IPS-20b (cell line): ENCODE measurements at regions not wholly inside any gene's neighbourhood (a gene's known extent, or its start where the extent isn't known, plus 50 kb on each side); places are given as distances from the start of the nearest gene placed in this dataset.

ENCODE experiments used
- H3K27ac ChIP-seq: one replicate; pipeline ENCODE4 v1.5.1; 2013; ENCODE audit warnings: low read length
- H3K27me3 ChIP-seq: 2 replicates; pipeline ENCODE4 v1.6.1; 2013; ENCODE audit warnings: mild to moderate bottlenecking, low read length, inconsistent platforms; ENCODE audit not compliant: insufficient read depth
- H3K36me3 ChIP-seq: 2 replicates; pipeline ENCODE4 v1.6.1; 2013; ENCODE audit warnings: low read depth, mild to moderate bottlenecking, inconsistent platforms, low read length, moderate library complexity; ENCODE audit not compliant: insufficient read depth
- H3K4me1 ChIP-seq: 2 replicates; pipeline ENCODE4 v1.6.1; 2013; ENCODE audit warnings: mild to moderate bottlenecking, control low read depth, inconsistent platforms, low read length, moderate library complexity; ENCODE audit not compliant: insufficient read depth
- H3K4me3 ChIP-seq: 2 replicates; pipeline ENCODE4 v1.5.1; 2013; ENCODE audit warnings: mild to moderate bottlenecking, low read length, inconsistent platforms
- H3K9ac ChIP-seq: 2 replicates; pipeline ENCODE4 v1.6.1; 2013; ENCODE audit warnings: low read depth, mild to moderate bottlenecking, inconsistent platforms, low read length, moderate library complexity
- H3K9me3 ChIP-seq: 2 replicates; pipeline ENCODE4 v1.6.1; 2013; ENCODE audit warnings: mild to moderate bottlenecking, low read depth, low read length, inconsistent platforms; ENCODE audit not compliant: insufficient read depth

DNA sequence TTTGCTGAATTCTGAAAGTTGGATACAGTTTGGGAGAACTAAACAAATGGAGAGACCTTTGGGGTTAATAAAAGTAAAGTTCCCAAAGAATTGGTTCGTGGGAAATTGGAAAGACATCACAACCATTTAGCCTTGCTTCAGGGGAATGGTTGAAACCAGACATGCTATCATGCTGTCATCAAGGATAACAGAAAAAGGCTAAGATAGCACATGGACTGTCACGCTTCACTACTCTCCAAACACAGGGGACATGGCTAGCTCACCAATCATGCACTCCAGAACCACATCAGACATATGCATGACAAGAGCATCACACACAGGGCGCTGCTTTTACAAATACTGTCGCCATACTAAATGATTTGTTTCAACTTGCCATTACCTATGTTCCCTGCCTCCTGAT lies 671.7 kb upstream of the ROBO1 start:
- Histone ChIP-seq H3K9me3 (no peaks in the 10 kb centered on the region), H3K27me3 (no peaks in the 10 kb centered on the region), H3K27ac (no peak overlapping the region), H3K36me3 (no peaks in the 10 kb centered on the region), H3K4me3 (no peak overlapping the region), H3K4me1 (peaks cover 2% of the 10 kb centered on the region; the same call in 1 of the 2 replicates), H3K9ac (no peak overlapping the region)

DNA sequence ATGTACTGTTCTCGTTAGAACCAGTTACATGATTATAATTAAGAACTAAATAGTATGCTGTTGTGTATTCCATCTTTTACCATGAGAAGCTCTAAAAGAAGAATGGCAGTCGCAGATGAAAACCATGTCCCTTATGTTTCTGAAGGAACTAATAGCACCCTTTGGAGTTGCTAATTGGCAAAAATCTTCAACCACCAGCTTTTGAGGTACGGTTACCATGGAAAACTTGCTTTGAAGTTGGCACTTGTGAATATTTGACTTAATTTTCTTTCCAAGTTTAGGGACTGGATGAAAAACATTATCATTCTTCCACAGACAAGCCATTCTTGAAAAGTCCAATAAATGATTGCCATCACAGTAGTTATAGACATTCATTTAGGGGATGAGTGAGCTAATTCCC lies 666.6 kb upstream of the ROBO1 start:
- Histone ChIP-seq H3K36me3 (no peaks in the 10 kb centered on the region), H3K27me3 (no peaks in the 10 kb centered on the region), H3K9me3 (no peaks in the 10 kb centered on the region), H3K4me3 (no peak overlapping the region), H3K4me1 (no peaks in the 10 kb centered on the region), H3K9ac (no peak overlapping the region), H3K27ac (no peak overlapping the region)

DNA sequence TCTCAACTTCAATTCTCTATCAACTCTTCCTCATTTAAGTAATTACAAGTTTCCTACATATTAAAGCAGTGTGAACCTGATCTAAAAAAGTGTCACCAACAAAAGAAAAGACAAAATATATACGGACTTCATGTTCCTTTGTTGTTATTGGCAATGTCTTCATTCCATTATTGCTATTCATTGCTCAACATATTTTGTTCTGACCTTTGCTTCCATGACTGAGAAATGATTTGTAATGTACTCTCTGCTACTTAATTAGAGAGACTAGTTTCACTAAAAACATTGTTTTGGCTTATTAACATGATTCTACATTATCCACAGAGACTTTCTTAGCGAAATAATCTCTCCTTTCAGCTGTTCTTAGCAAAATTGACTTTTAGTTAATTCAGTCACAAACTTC lies 657.2 kb upstream of the ROBO1 start:
- Histone ChIP-seq H3K4me3 (no peak overlapping the region), H3K27me3 (no peaks in the 10 kb centered on the region), H3K9ac (no peak overlapping the region), H3K9me3 (no peaks in the 10 kb centered on the region), H3K27ac (no peak overlapping the region), H3K4me1 (no peaks in the 10 kb centered on the region), H3K36me3 (no peaks in the 10 kb centered on the region)

DNA sequence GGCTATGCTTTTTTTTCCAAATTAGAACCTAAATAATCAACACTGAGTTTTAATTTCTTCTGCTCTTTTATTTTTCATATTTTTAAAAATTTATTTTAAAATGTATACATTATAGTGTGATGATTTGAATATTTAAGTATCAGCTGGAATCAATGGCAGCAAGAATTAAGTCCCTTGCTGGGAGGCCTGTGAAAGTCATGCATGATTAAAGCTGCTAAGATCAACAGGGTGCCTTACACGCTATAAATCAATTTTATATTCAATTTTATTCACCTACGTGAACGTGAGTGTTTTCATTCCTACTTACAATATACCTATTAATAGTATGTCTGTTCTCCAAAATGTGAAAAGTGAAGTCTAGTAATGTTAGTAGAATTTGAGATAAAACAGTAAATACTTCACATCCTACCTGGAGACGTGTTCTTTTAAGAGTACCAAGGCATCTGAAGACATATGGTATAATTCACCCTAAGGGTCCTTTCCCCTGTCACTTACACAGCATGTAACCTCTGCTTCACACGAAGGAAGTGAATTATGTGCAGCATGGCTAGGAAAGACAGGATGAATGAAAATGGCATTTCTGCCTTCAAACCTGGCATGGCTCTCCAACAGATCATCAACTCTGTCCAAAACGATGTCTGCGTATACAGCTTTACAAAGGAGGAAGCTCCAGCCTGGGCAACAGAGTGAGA lies 640.4 kb upstream of the ROBO1 start:
- Histone ChIP-seq H3K4me1 (no peaks in the 10 kb centered on the region), H3K27me3 (no peaks in the 10 kb centered on the region), H3K27ac (no peak overlapping the region), H3K9me3 (no peaks in the 10 kb centered on the region), H3K4me3 (no peak overlapping the region), H3K36me3 (no peaks in the 10 kb centered on the region), H3K9ac (no peak overlapping the region)

DNA sequence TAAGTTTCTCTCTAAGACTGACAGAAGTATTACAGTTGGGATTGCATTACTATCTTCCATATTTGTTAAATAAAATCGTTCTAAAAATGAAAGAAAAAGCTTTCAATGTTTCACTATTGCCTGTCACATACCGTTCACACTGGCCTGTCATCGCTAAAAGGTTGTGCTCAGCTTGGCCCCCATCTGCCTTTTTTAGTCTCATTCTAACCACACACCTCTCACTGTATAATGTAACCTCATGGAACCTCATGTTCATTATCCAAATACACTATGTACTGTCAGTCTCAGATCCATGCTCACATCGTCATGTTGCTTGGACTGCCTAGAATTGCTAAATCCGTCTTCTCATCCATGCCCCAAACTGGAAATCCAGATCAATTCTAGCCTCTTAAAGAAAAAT lies 637.8 kb upstream of the ROBO1 start:
- H3K4me3 ChIP-seq = no peak overlapping the region
- H3K36me3 ChIP-seq = no peaks in the 10 kb centered on the region
- no peaks in the 10 kb centered on the region for H3K27me3 ChIP-seq
- no peaks in the 10 kb centered on the region for H3K9me3 ChIP-seq
- H3K27ac ChIP-seq = no peak overlapping the region
- no peaks in the 10 kb centered on the region for H3K4me1 ChIP-seq
- H3K9ac ChIP-seq = no peak overlapping the region

DNA sequence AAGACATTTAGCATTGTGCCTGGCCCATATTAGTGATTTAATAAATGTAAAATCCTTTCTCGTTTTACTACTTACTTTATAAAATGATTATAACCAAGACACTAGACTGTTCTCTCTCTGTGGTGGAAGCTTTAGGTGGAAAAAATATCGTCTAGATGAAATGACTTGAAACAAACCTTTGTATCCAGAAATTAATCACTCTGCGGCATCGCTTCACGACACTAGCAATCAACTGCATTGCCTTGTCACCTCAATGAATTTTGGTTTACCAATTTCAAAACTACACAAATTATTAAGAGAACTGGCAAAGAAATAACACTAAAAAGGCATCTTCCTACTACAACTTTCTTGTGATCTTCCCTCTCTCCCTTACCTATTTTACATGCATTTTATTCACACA lies 627.2 kb upstream of the ROBO1 start:
- H3K9ac ChIP-seq = no peak overlapping the region
- no peaks in the 10 kb centered on the region for H3K36me3 ChIP-seq
- no peak overlapping the region for H3K4me3 ChIP-seq
- no peaks in the 10 kb centered on the region for H3K27me3 ChIP-seq
- H3K27ac ChIP-seq = no peak overlapping the region
- no peaks in the 10 kb centered on the region for H3K4me1 ChIP-seq
- H3K9me3 ChIP-seq = no peaks in the 10 kb centered on the region

DNA sequence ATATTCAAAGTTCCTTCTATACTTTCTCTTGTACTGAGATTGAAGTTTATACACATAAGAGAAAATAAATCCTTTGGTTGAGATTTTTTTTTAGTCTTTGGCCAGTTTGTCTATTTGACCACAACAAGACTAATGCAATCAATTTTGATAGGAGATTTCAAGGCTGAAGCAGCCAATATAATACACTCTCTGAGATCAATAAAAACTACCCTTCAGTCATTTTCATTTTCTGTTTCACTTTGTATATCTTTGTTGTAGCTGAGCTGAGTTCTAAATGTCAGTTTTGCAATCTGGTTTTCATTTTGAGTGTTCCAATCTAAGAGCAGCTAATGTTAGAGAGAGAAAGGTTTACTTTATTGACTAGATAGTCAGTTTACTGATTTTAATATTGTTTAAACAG lies 623.8 kb upstream of the ROBO1 start:
- no peak overlapping the region for H3K9ac ChIP-seq

DNA sequence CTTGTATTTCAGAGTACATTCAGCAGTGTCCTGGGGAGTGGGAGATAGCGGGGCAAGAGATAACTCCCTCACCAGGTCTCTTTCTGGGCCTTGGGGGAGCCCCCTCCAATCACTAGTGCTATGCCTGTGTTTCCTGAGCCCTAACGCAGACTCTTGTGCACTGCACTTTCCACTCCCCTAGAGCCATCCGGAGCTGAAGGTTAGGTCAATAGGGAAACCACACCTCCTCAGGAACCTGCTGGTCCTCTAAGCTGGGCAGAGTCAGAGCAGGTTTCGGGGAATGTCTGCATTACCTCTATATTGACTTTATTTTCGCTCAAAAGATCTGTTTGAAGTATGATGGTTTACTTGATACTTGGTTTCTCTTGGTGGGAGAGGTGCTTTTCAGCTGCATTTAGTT lies 617.0 kb upstream of the ROBO1 start:
- Histone ChIP-seq H3K36me3 (no peaks in the 10 kb centered on the region), H3K4me3 (no peak overlapping the region), H3K4me1 (no peaks in the 10 kb centered on the region), H3K9me3 (no peaks in the 10 kb centered on the region), H3K9ac (no peak overlapping the region), H3K27me3 (no peaks in the 10 kb centered on the region), H3K27ac (no peak overlapping the region)

More for the DNA sequence above, 623.8 kb upstream of the ROBO1 start:
- H3K27me3 ChIP-seq = no peaks in the 10 kb centered on the region
- H3K4me1 ChIP-seq = no peaks in the 10 kb centered on the region
- no peaks in the 10 kb centered on the region for H3K9me3 ChIP-seq
- H3K36me3 ChIP-seq = no peaks in the 10 kb centered on the region
- H3K4me3 ChIP-seq = no peak overlapping the region
- H3K27ac ChIP-seq = no peak overlapping the region

DNA sequence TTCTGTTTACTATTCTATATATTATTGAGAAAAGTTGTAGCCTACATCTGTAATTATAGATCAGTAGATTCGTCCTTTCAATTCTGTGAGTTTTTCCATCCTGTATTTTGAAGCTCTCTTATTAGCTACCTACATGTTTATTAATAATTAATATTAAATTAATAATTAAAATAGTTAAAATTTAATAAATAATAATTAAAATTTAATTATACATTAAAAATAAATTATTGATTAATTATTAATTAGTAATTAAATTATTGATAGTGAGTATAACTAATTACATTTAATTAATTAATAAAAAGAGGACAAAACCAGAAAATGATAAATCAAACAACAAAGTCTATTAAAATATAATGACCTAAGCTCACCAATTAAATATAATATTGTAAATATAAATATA lies 606.6 kb upstream of the ROBO1 start:
- H3K4me3 ChIP-seq = no peak overlapping the region
- H3K9me3 ChIP-seq = no peaks in the 10 kb centered on the region
- no peak overlapping the region for H3K27ac ChIP-seq
- H3K36me3 ChIP-seq = no peaks in the 10 kb centered on the region
- H3K4me1 ChIP-seq = no peaks in the 10 kb centered on the region
- H3K9ac ChIP-seq = no peak overlapping the region
- no peaks in the 10 kb centered on the region for H3K27me3 ChIP-seq

DNA sequence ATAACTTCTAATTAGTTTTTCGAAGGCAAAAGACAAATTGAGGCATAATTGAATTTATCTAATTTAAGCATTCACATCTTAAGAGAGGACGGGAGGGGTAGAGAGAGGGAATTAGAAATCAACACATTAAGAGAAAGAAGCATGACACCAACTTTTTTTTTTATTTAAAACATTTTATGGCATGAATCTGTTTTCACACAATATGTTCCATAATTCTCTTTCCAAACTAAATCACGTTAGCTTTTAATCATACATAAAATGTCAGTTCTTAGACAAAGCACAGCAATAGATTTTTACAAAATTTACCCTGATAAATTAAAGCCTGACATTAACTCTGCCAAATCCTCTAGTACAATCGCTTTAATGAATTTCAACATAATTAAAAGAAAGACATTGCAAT lies 600.8 kb upstream of the ROBO1 start:
- Histone ChIP-seq H3K4me3 (no peak overlapping the region), H3K27me3 (no peaks in the 10 kb centered on the region), H3K9ac (no peak overlapping the region), H3K4me1 (no peaks in the 10 kb centered on the region), H3K36me3 (no peaks in the 10 kb centered on the region), H3K27ac (no peak overlapping the region), H3K9me3 (no peaks in the 10 kb centered on the region)

DNA sequence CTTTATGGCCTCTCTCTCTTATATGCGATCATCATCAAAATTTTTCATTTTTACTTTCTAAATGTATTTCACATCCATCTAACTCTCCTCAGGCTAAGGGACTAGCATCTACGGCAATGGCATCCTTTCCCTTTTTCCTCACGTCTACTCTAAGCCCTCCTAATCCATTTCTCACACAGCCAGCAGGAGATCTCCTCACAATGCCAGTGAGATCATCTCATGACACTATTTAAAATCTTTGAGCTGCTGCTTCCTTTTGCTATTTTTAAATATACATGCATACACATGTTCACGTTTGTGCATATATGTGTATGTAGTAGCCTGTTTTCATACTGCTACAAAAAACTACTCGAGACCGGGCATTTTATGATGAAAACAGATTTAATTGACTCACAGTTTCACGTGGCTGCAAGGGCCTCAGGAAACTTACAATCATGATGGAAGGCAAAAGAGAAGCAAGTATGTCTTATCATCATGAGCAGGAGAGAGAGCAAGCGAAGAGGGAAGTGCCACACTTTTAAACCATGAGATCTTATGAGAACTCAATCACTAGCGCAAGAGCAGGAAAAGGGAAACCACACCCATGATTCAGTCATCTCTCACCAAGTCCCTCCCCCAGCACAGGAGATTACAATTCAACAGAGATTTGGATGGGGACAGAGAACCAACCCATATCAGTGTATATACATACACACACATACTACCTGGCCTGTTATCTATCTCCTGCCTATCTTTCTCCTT lies 599.2 kb upstream of the ROBO1 start:
- no peaks in the 10 kb centered on the region for H3K4me1 ChIP-seq
- no peak overlapping the region for H3K9ac ChIP-seq
- H3K27me3 ChIP-seq = no peaks in the 10 kb centered on the region
- H3K4me3 ChIP-seq = no peak overlapping the region
- no peaks in the 10 kb centered on the region for H3K9me3 ChIP-seq
- H3K36me3 ChIP-seq = no peaks in the 10 kb centered on the region
- H3K27ac ChIP-seq = no peak overlapping the region

DNA sequence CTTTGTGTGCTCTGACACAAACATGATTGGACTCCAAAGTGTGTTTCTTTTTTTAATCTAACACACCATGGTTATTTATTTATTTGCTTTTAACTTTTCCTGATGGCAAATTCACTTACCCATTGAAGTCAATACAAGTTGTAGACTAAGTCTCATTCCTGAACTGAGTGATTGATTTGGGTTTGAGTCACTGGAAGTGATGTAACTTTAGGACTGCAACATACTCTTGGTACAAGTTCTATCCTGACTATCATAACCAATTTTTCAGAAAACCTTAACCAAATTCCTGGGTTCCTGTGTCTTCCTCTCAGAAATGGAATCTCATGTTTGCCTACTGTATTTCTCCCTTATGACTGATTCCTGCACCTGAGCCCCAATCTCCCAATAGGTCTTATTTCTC lies 590.0 kb upstream of the ROBO1 start:
- Histone ChIP-seq H3K9ac (no peak overlapping the region), H3K4me1 (no peaks in the 10 kb centered on the region), H3K9me3 (no peaks in the 10 kb centered on the region), H3K36me3 (no peaks in the 10 kb centered on the region), H3K27me3 (no peaks in the 10 kb centered on the region), H3K4me3 (no peak overlapping the region), H3K27ac (no peak overlapping the region)
